Hepatic stellate cell (primary cell): ENCODE measurements at regions not wholly inside any gene's neighbourhood (a gene's known extent, or its start where the extent isn't known, plus 50 kb on each side); places are given as distances from the start of the nearest gene placed in this dataset.
"Not testable (repeated sequence)": the region's sequence is repeated elsewhere in the genome, so short reads cannot be mapped to it uniquely, and the experiment has no call there.

Experiments
- DNase-seq: peaks from one replicate; pipeline ENCODE4 v3.0.0; 2011; ENCODE audit warnings: low spot score

DNA sequence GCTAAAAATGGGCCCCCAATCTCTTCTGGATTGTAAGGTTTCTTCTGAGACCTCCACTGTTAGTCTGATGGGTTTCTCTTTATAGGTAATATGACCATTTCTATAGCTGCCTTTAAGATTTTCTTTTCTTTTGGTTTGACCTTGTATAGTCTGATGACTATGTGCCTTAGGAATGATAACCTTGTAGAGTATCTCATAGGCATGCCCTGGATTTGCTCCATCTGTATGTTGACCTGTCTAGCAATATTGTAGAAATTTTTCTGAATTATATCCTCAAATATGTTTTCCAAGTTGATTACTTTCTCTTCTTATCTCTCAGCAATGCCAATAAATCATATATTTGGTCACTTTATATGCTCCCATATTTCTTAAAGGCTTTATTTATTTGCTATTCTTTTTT lies 1403.8 kb upstream of the GOT2 start:
- DNase-seq, result no peak

DNA sequence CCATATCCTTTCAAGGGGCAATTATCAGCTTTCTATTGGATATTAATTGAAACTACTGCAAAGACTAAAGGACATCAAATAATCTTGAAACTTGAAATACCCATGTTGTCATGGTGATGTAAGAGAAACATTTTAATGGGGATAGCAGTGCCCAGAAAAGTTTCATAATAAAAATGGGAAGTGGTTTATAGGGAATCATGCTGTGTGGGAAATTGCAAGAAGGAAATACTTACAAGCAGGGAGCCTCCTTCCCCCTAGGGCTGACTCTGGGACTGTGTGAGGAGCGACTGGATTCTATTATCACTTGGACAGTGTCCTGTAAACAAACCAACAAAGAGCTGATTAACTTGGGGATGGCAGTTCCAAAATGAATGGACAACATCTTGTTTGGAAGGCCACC lies 1393.1 kb upstream of the GOT2 start:
- DNase-seq, result no peak

DNA sequence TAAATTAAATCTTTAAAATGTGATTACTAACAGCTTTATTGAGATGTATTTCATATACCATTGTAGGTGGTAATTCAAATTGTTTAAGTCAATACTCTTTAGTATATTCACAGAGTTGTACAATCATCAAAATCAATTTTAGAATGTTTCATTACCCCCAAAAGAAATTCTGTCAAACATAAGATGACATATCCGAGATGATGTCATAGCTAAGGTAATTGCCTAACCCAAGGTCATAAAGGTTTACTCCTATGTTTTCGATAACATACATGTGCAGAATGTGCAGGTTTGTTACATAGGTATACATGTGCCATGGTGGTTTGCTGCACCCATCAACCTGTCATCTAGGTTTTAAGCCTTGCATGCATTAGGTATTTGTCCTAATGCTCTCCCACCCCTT lies 1392.0 kb upstream of the GOT2 start:
- DNase-seq, result not testable (repeated sequence)

DNA sequence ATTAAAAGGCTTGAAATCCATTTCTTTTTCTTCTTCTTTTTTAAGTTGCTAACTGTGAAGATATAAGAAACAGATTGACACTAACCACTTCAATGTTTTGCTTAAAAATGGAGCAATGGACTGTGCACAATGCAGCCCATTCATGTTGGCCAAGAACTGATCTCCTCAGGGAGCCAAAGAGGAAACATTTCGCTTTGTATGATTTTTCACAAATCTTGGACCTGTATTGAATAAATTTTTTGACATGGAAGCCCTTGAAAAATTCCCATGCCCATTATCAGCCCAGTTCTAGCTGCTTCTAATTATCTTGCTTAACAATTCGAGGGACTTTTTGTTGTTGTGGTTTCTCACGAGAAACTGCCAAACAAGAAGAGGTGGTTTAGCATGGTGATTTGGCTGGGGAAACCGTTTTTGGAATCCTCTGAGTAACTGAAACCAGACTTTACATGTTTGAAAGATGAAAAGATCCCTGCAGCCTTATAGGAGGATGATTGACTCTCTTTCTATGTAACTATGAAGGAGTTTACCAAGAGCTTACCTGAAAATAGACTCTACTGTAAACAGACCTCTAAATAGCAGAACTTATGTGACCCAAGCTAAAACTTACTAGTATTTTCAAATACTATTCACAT lies 1389.4 kb upstream of the GOT2 start:
- DNase-seq, result no peak

DNA sequence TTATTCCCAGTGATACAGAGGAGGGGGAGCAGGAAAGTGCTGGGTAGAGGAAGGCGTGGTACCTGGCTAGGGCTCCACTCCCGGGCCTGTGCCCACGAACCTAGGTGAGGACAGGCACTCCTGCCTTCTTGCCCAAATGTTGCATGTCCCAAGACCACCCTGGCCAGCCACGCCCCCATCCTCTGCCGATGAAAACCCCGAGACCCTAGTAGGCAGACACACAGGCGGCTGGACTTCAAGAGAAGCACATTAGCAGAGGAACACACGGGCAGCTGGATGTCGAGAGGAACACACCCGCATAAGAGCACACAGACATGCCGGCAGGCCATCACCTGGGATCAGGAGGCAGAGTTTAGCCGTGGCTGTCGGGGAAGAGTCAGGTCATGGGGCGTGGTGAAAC lies 1386.5 kb upstream of the GOT2 start:
- DNase-seq, result no peak

DNA sequence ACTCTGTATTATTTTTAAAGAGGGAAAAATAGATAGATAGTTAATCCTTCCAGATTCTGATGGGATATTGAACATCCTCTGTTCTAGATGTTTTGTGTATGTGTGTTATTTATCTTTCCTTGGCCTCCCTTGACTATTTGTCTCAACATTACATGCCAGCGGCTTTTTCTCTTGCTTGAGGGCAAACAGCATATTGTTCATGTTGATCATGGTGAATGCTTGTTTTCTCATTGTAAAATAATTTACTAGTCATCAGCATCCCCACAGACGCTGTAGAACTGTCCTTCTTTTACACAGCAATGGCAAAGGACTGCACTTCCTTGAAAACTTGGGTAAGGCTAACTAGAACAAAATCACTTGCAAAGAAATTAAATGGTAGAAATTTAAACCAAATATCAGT lies 1376.4 kb upstream of the GOT2 start:
- no peak for DNase-seq

DNA sequence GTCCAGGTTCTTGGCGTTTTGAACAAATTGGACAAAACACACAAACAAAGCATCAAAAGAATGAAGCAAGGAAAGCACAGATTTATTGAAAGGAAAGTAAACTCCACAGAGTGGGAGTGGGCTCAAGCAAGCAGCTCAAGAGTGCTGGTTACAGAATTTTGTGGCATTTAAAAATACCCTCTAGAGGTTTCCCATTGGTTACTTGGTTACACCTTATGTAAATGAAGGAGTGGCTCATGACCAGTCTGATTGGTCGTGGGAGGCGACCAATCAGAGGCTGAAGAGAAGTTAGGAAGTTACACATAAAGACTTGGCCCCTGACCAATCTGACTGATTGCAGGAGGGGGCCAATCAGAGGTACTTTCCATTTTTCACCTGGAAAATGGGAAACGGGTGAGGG lies 1373.8 kb upstream of the GOT2 start:
- DNase-seq, result no peak

DNA sequence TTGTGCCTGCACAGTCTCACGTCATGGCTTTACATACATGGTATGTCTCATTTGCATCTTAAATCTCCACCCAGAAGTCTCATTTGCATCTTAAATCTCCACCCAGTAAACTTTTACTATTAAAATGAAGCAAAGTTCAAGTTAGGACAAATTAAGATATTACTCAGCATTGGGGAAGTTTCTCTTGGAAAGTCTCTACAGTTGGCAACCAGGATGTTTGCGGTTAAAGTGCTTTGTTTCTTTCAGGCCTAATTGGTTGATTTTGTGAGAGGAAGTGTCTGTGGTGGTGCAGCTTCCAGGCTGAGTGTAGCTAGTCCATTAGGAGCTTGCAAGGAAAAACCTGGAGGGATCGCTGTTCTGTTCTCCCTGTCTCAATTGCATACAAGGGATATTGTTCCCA lies 1373.3 kb upstream of the GOT2 start:
- no peak for DNase-seq

DNA sequence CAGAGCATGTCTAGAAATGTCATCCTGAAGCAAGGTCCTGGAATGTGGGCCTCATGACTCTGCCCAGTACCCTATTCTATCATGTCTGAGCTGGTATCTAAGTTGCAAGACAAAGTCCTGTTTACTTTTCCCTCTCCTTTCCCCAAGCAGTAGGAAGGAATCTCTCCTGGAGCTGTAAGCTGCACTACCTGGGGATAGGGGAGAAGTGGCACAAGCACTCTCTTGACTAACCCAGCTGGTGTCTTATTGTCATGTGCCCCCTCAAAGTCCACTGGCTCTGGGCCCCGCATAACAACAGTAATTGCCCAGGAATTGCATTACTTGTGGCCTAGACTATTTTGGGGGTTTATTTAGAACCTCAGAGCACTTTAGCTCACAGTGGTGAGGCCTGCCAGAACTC lies 1366.3 kb upstream of the GOT2 start:
- no peak for DNase-seq

DNA sequence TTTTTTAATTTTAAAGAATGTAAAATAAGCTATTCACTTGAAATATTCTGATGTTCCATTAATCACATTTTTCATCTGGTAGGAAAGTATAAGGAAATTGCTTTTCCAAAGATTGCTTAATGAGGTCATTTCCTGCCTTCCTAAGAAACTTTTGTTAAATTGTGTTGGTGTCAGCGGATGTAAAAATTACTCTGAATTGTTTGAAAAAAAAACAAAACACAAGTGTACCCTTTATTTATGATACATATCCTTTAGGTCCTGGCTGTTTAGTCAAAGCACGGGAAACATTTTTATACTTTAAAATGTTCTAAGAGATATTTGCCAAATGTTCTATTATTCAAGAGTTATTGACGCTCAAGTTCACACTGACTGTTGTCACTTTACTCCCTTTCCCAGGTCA lies 1357.4 kb upstream of the GOT2 start:
- no peak for DNase-seq

DNA sequence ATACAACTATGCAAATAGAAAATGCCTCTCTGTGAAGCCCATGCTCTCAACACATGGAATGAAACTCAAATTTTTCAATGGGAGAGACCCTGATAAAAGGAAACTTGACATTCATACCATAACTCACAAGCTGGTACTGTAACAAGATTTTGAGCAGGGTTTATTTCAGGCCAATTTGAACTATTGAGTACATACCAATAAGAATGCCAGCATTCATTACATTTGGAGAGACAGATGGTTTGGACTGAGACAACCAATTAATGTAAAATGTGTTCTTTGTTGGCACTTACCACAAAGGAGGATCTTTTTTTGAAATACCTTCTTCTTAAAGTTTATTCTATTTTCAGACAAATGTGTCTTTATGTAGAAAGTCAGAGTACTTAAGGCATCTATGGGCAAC lies 1357.0 kb upstream of the GOT2 start:
- DNase-seq, result no peak

DNA sequence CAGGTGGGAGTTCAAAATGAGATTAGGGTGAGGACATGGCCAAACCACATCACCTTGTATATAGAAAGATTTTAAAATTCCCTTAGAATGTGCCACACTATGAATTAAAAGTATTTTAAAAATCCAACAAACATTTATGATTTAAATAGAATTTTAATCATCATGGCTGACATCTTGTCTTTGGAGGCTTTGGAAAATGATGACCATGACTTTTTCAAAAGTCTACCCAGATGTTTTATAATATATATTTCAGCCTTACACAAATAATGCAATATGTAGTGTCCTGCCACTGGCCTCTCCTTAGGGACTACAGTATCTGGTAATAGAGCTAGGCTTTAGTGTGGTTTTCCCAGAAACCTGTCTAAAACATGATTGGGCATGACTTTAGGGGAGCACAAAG lies 1353.4 kb upstream of the GOT2 start:
- DNase-seq, result no peak

DNA sequence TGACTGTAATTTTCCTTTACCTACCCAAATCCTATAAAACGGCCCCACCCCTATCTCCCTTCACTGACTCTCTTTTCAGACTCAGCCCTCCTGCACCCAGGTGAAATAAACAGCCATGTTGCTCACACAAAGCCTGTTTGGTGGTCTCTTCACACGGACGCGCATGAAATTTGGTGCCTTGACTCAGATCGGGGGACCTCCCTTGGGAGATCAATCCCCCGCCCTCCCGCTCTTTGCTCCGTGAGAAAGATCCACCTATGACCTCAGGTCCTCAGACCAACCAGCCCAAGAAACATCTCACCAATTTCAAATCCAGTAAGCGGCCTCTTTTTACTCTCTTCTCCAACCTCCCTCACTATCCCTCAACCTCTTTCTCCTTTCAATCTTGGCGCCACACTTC lies 1344.7 kb upstream of the GOT2 start:
- DNase-seq, result not testable (repeated sequence)

DNA sequence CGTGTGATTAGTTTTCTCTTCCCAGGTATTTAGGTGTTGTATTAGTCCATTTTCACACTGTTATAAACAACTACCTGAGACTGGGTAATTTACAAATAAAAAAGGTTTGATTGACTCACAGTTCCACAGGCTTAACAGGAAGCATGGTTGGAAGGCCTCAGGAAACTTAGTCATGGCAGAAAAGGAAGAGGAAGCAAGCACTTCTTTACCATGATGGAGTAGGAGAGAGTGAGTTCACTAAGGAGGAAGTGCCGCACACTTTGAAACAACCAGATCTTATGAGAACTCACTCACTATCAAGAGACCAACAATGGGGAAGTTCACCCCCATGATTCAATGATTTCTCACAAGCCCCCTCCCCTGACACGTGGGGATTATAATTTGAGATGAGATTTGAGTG lies 1343.7 kb upstream of the GOT2 start:
- no peak for DNase-seq

DNA sequence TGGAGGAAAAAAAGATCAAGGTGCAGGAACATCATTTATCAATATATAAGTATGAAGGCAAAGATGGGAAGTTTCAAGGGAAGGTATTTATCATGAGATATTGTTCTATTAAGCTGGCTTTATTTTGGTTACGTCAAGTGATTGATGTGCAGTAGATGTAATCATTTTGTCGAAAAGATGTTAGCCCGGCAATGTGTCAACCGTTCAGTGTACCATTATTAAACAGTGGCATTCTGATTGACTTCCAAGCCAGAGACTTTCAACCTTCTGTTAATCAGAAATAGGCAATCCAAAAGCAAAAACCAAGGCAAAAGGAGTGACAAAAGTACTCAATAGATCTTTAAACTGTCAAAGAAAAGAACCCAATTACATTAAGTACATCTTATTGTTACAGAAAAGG lies 1340.3 kb upstream of the GOT2 start:
- no peak for DNase-seq

DNA sequence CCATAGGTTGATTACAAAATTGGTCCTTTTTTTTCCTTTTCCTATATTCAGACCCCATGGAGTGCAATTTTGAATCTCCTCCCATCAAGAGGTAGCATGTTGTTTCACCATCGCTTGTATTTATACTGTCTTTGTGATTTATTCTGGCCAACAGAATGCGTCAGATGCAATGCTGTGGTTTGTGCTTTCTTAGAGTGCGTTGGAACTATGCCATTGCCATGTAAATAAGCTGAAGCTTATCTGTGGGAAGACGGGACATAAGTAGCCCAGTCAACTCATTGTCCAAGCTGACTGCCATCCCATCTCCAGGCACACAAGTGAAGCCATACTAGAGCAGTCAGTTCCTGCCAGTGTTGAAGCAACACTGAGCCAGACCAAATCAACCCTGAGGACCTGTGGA lies 1339.3 kb upstream of the GOT2 start:
- DNase-seq, result no peak

DNA sequence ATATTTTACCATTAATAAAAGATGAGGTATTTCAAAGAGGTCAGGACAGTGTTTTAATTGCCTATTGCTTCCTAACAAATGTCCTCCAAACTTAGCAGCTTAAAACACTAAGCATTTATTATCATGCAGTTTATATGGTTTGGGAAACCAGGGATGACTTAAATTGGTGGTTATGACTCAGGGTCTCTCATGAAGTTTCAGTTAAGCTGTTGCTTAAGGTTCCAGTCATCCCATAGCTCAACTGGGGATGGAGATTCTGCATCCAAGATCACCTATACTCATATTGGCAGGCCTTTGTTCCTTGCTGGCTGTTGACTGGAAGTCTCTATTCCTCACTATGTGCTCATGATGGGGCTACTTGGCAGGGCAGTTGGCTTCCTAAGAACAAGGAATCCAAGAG lies 1329.9 kb upstream of the GOT2 start:
- DNase-seq, result no peak

DNA sequence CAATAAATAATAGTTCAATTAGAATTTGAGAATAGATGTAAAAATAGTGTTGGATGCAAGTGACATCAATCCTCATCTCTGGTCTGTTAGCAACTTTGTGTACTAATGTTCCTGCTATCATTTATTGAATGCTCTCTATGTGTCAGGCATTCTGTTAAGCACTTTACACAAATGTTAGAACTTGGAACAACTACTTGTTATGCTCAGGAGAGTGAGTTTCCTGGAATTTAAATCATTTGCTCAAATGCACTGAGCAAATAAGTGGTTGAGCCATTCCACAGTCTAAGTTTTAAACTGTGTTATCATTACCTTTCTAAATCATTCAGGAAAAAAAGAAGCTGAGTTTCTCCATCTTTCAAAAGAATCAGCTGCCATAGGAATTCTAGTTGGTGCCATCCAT lies 1327.3 kb upstream of the GOT2 start:
- DNase-seq, result no peak

DNA sequence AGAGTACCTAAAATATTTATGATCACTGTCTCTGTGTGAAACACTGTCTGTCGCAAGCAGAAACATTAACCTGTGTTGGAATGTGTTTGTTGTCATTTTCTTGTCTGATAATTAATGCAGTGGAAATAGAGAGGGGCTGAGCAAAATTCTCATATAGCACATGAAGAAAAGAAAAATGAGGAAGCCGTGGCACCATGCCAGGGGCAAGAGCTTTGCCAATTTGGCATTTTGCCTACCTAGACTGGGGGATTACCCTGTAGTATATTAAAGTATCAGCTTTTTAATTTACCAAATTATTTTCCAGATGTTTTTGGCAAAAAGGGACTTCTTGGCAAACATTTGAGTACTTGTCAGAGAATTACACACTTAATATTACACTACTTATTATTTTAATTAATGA lies 1326.6 kb upstream of the GOT2 start:
- no peak for DNase-seq

DNA sequence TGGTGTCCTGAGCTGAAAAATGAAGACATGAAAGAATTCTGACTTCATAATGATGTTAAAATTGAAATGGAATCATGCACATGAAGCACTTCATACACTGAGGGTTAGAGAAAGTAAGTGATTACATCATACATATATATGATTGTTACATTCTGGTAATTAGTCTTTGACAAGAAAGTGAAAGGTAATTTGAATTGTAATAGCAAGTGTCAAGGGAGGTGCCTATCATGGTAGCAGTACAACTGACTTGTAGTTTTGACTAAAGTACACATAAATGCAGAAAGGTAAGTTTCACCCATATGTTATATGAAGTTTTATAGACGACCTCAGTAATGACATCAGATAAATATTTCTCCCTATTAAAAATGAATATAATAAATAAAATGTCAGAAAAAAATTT lies 1325.0 kb upstream of the GOT2 start:
- DNase-seq, result no peak

DNA sequence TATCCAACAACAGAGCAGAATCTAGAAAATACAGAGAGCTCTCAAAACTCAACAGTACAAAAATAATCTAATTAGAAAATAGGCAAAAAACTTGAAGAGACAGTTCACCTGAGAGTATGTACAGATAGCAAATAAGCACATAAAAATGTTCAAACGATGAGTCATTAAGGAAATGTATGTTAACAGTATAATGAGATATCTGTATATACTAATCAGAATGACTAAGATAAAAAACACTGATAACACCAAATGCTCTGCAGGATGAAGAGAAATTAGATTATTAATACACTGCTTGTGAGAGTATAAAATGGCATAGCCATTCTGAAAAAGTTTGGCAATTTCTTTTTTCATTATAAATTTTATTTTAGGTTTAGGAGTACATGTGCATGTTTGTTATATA lies 1307.6 kb upstream of the GOT2 start:
- no peak for DNase-seq

DNA sequence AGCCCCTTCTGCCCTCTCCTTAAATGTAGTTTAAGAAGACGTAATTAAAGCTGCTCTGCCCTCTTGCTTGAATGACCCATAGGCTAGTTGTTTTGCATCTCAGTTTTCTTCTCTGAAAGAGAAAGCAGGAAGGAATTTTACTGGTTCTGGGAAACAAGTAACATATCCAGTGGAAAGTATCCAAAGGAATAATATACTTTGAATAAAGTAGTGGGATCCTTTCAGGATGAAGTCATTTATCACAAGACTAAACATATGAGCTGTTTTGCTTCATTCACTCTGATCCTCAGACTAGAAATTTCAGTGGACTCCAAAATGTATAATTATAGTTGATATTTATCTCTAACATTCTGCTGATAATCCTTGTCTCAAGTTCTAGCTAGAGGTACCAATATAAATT lies 1297.6 kb upstream of the GOT2 start:
- DNase-seq, result no peak

DNA sequence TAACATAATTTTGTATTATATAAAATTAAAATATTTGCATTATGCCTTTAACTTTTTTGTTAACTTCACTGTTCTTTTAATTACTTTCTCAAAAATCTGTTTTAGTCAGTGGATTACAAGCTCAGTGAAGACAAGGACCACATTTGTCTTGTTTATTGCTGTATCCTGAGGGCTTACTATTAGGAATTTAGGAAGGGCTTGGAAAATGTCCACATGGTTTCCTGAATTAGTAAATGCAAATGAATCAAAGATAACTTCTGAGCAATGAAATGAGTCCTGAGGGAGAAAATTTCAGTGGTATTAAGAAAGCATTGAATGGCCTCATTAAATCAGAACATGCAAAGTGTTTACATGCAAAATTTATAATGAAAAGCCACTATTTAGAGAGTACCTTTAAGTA lies 1293.2 kb upstream of the GOT2 start:
- no peak for DNase-seq

DNA sequence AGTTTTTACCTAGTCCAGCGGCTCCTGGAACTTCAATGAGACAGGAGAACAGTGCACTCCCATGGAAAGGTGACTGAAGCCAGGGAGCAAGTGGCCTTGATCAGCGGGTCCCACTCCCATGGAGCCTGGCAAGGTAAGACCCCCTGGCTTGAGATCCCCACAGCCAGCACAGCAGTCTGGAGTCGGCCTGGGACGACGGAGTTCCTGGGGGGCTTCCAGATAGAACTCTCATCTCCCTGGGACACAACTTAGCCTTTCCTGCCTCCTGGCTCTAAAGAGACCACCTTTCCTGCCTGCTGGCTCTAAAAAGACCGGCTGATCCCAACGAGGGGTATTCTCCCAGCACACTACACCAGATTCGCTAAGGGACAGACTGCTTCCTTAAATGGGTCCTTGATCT lies 1279.0 kb upstream of the GOT2 start:
- no peak for DNase-seq

DNA sequence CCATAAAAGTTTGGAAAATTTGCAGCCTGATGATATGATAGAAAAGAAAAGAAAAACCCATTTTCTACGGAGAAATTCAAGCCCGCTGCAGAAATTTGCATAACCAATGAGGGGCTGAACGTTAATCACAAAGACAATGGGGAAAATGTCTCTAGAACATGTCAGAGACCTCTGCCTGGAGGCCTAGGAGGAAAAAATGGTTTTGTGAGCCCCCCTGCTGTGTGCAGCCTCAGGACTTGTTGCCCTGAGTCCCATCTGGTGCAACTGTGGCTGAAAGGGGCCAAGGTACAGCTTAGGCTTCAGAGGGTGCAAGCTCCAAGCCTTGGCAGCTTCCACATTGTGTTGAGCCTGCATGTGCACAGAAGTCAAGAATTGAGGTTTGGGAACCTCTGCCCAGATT lies 1267.4 kb upstream of the GOT2 start:
- DNase-seq, result no peak
